ENCODE measurements at regions not wholly inside any gene's neighbourhood (a gene's known extent, or its start where the extent isn't known, plus 50 kb on each side); places are given as distances from the start of the nearest gene placed in this dataset.
"Not testable (repeated sequence)": the region's sequence is repeated elsewhere in the genome, so short reads cannot be mapped to it uniquely, and the experiment has no call there.

DNA sequence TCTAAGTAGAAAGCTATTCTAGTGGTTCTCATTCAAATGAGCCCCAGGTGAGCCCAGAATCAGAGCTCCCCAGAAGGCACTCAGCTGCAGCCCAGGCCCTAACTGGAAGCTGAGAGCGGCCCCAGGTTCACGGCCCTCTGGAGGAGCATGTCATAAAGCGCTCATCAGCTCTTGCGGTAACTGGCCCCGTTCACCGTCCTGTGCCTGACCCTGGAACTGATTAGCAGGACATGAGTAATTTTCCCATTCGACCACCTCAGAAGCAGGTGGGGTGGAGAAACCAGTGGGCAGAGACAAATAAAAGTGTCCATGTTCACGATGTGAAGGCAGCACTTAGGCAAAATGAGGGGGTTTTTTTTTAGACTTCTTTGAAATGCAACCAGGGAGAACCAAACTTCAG, 136.1 kb upstream of the LYZL2 start:
- in situ Hi-C loops (cut with MboI; ENCODE audit: low sequenced_read_pairs): loop anchor here (25.0 kb wide), 1 partner anchor 722 kb away; no protein-coding TSS in a partner anchor

DNA sequence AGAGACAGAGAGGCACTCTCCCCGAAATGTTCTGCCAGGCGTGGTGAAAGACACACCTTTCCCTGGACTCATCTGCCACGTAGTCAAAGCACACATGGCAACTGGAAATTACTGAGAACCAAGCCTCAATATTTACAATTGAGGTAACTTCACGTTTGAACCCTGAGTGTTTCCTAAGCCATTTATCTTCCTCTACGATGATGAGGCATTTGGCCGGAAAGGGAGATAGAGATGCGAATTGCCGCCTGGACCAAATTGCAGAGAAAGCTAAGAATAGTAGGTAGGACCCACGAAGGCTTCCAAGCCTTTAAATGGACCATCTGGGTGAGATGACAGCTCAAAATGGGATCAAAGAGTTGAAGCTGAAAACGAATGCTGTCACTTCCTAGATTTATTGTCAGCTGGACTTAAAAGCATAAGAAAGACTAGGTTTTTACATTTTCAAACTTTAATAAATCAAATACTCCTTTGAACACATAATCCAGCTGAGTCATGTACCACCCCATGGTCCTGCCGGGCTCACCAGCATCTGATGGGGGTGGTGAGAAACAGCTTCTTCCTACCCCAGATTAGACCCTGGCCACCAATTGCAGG, 135.6 kb upstream of the LYZL2 start:
- in situ Hi-C loops (cut with MboI; ENCODE audit: low sequenced_read_pairs): loop anchor here (25.0 kb wide), 1 partner anchor 722 kb away; no protein-coding TSS in a partner anchor

- in situ Hi-C loops (cut with MboI; ENCODE audit: low sequenced_read_pairs): loop anchor here (25.0 kb wide), 1 partner anchor 723 kb away; no protein-coding TSS in a partner anchor
Observed at GRCh38 chr10:30763918-30764317, 134.4 kb upstream of the LYZL2 start.

GRCh38 chr10:30762620-30763019, 133.1 kb upstream of the LYZL2 start:
- in situ Hi-C loops (cut with MboI; ENCODE audit: low sequenced_read_pairs): loop anchor here (25.0 kb wide), 1 partner anchor 725 kb away; no protein-coding TSS in a partner anchor

GRCh38 chr10:30759423-30759822, 129.9 kb upstream of the LYZL2 start:
- in situ Hi-C loops (cut with MboI; ENCODE audit: low sequenced_read_pairs): loop anchor here (10.0 to 25.0 kb wide), 2 partner anchors 728 to 1055 kb away; no protein-coding TSS in a partner anchor

GRCh38 chr10:30758338-30758737, 128.8 kb upstream of the LYZL2 start:
- in situ Hi-C loops (cut with MboI; ENCODE audit: low sequenced_read_pairs): loop anchor here (10.0 to 25.0 kb wide), 2 partner anchors 729 to 1056 kb away; no protein-coding TSS in a partner anchor

- in situ Hi-C loops (cut with MboI; ENCODE audit: low sequenced_read_pairs): loop anchor here (10.0 to 25.0 kb wide), 2 partner anchors 730 to 1058 kb away; no protein-coding TSS in a partner anchor
Observed at GRCh38 chr10:30756896-30757295, 127.3 kb upstream of the LYZL2 start.

GRCh38 chr10:30756151-30756550, 126.6 kb upstream of the LYZL2 start:
- in situ Hi-C loops (cut with MboI; ENCODE audit: low sequenced_read_pairs): loop anchor here (10.0 to 25.0 kb wide), 2 partner anchors 731 to 1059 kb away; no protein-coding TSS in a partner anchor

GRCh38 chr10:30755441-30755953, 125.9 kb upstream of the LYZL2 start:
- in situ Hi-C loops (cut with MboI; ENCODE audit: low sequenced_read_pairs): loop anchor here (10.0 to 25.0 kb wide), 2 partner anchors 732 to 1059 kb away; no protein-coding TSS in a partner anchor

DNA sequence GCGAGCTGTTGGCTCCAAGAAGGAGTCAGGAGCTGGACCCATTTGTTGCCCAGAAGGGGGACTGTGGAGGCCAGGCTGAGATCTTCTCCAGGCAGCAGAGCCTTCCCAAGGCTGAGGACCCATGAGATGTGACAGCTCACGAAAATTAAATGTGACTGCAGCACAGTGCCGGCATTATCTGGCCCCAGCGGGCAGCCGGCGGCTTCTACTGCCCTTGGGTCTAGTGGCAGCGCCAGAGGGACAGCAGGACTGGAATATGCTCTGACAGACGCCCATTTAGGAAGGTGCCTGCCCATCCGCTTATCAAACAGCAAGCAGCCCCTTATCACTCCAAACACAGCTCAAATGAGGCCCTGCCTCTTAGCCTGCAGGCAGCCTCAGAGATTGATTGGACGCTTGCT, 122.9 kb upstream of the LYZL2 start:
- in situ Hi-C loops (cut with MboI; ENCODE audit: low sequenced_read_pairs): loop anchor here (10.0 to 25.0 kb wide), 2 partner anchors 735 to 1062 kb away; no protein-coding TSS in a partner anchor

DNA sequence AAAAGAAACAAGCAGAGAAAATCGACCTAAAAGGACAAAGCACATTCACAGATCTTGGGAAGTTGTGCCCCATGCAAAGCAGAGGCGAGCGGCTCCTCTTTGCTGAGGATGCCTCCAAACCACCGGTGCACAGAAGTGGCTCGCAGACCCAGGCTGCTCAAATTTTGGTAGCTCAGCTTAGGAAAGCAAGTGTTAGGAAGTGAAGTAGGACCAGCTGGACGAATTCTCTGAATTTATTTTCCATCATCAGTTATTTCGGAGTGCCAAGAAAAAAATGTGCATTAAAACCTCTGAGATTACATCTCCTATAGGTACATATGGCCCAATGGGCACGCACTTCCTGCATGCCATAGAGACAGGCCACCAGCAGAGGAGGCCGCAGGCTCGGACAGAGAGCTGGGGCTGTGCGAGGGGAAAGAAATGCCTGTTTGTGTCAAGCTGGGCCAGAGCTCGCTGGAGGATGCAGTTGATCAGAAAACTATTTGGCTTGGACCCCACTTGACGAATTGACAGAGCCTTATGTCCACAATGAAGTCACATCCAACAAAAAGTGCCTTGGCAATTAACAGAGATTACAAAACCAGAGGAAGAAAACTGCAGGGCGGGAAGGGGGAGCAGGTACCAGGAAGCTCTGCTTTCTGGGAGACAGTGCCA, 122.3 kb upstream of the LYZL2 start:
- in situ Hi-C loops (cut with MboI; ENCODE audit: low sequenced_read_pairs): loop anchor here (10.0 to 25.0 kb wide), 2 partner anchors 735 to 1063 kb away; no protein-coding TSS in a partner anchor

DNA sequence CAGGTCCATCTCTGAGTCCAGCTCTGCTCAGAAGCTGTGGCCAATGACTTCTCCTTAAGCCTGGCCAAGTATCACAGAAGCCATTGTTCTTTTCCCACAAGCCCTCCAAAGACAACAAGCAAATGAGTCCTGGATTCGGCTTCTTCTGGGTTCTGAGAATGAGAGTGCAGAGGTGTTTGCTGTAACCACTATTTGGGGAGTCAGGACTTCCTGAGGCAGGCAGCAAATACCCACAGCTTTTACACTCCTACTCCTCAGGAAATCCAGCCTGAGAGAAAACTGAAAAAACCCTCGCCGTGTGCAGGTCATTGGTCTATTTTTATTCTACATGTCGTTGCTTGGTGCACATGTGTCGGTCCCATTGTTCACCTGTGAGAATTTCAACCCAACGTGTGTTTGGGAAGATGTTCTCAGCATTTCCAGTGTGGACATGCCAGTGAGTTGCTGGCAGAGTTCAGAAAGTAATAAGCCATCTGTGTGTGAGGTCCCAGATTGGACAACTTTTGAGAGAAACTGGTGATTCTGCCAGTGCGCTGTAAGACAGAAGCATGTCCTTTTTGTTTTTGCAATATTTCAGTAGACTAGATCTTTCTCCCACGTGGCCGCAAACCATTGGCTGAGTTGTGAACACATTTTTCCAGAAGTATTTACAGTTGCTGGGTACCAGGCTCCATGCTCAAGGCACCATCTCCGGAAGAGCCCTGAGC, 121.6 kb upstream of the LYZL2 start:
- in situ Hi-C loops (cut with MboI; ENCODE audit: low sequenced_read_pairs): loop anchor here (10.0 to 25.0 kb wide), 2 partner anchors 736 to 1064 kb away; no protein-coding TSS in a partner anchor

GRCh38 chr10:30749385-30749784, 119.8 kb upstream of the LYZL2 start:
- in situ Hi-C loops (cut with MboI; ENCODE audit: low sequenced_read_pairs): no loop called here

- in situ Hi-C loops (cut with MboI; ENCODE audit: low sequenced_read_pairs): no loop called here
Observed at GRCh38 chr10:30748152-30748973, 118.8 kb upstream of the LYZL2 start.

DNA sequence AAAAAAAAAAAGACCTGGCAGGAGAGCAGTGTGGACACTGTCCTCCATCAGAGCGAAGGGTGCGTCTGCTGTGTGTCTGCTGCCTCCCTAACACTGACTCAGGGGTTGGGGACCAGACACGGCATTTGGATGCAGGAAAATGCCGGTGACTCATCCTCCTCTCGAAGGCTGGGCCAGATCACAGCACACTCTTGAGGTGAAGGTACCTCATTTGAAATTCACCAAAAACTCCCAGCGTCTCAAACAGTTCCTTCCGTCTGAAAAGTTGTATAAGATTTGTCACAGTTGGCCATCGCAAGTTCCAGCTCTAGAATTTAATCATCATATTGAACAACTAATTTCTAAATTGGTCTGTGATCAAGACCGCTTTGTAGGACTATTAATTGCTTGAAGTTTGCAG, 118.1 kb upstream of the LYZL2 start:
- in situ Hi-C loops (cut with MboI; ENCODE audit: low sequenced_read_pairs): no loop called here

DNA sequence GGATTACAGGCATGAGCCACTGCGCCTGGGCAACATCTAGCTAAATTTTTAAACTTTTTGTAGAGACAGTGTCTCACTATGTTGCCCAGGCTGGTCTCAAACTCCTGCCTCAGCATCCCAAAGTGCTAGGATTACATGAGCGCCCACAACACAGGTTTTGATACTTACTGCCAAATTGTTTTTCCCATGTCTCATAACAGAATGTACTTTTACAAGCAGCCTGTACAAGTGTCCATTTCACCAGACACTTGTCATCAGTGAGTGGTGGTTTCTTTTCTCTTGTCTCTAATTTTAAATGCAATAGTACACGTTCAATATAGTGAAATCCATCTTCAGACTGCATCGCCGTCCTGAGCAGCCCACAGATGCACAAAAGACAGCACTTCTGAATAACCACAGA, 116.4 kb upstream of the LYZL2 start:
- in situ Hi-C loops (cut with MboI; ENCODE audit: low sequenced_read_pairs): no loop called here

DNA sequence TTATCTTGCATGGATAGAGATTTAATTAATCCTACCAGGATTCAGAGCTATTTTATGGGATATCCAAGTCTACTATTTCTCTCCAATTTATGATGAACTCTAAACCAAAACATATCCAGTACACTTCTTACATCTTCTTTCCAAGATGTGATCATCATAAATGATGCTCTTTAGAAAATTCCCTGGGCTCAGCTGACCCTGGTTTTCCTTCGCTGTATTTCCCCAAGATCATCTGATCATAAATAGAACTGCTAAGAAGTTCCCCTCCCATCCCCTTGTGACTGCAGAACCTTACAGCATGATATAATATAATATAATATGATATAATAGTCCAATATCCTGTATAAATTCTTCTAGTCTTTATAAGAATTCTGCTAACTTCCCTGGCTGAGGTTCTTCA, 114.6 kb upstream of the LYZL2 start:
- in situ Hi-C loops (cut with MboI; ENCODE audit: low sequenced_read_pairs): no loop called here

GRCh38 chr10:30743586-30743985, 114.0 kb upstream of the LYZL2 start:
- in situ Hi-C loops (cut with MboI; ENCODE audit: low sequenced_read_pairs): no loop called here

DNA sequence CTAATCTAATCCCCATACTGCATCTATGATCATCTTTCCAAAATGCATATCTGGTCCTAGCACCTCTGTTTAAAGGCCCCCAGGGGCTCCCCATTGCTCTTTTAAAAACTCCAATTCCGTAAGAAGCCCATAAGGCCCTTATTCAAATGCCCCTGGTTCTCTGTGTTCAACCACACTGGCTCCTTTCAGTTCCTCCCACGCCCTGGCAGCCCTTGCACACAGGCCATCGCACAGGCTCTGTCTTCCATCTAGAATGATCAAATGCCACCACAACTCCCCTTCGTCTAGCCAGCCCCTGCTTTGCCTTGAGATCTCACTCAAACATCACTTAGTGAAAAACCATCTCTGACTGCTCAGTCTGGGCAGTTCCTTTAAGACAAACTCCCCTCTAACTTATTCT, 112.9 kb upstream of the LYZL2 start:
- in situ Hi-C loops (cut with MboI; ENCODE audit: low sequenced_read_pairs): no loop called here

GRCh38 chr10:30740774-30741173, 111.2 kb upstream of the LYZL2 start:
- in situ Hi-C loops (cut with MboI; ENCODE audit: low sequenced_read_pairs): not testable (repeated sequence)

Data from HL-60/S4 (cell line).